Adrenal gland (tissue), 9 donors: ENCODE measurements at regions not wholly inside any gene's neighbourhood (a gene's known extent, or its start where the extent isn't known, plus 50 kb on each side); places are given as distances from the start of the nearest gene placed in this dataset.

Source experiments
- DNase-seq, 7 donors: peaks; one replicate each; pipeline ENCODE4 v3.0.0-alpha.2; 2019 to 2020
- H3K27ac ChIP-seq, 5 donors: fragments of 200-600 bp; sonication (generic) in 4 of 5; 1 replicate in 3 of 5; 2 replicates in 2 of 5; pipeline versions ENCODE4 v1.5.1 to v1.8.0; 2016 to 2020; ENCODE audit warnings: mild to moderate bottlenecking in 1 of 5
- H3K27me3 ChIP-seq: fragments of 200-600 bp; 2 replicates; pipeline ENCODE4 v1.8.0; 2021
- H3K36me3 ChIP-seq, 2 donors: fragments of 200-600 bp; replicated peaks in 1 of 2; 1 replicate in 1 of 2; 2 replicates in 1 of 2; pipeline versions ENCODE4 v1.5.1 to v1.8.0; 2018 to 2022
- H3K4me1 ChIP-seq, 2 donors: fragments of 200-600 bp; replicated peaks in 1 of 2; 1 replicate in 1 of 2; 2 replicates in 1 of 2; pipeline versions ENCODE4 v1.5.1 to v1.8.0; 2018 to 2021
- H3K4me3 ChIP-seq, 4 donors: fragments of 200-600 bp; sonication (generic) in 3 of 4; one replicate each; pipeline ENCODE4 v1.5.1; 2016 to 2018
- H3K9me3 ChIP-seq, 3 donors: fragments of 200-600 bp; sonication (generic) in 1 of 3; replicated peaks in 1 of 3; 1 replicate in 2 of 3; 2 replicates in 1 of 3; pipeline versions ENCODE4 v1.5.1 to v1.8.0; 2016 to 2021
- CTCF ChIP-seq, 6 experiments: fragments of 450-650 bp in 4 of 6; fragments of 200-600 bp in 2 of 6; sonication (generic) in 1 of 6; IDR thresholded peaks; 1 replicate in 5 of 6; 2 replicates in 1 of 6; pipeline versions ENCODE4 v1.5.1 to v1.8.0; 2016 to 2021; ENCODE audit warnings: antibody characterized with exemption in 6 of 6, mild to moderate bottlenecking in 2 of 6, moderate library complexity in 1 of 6
- POLR2A ChIP-seq, 2 donors: fragments of 450-650 bp; IDR thresholded peaks; one replicate each; pipeline ENCODE4 v1.6.1; 2017; ENCODE audit warnings: antibody characterized with exemption in 2 of 2, mild to moderate bottlenecking in 2 of 2, moderate library complexity in 1 of 2
- WGBS, 4 donors: extraction: QIAGEN DNeasy Blood & Tissue Kit in 2 of 4; methylation state at CpG; one replicate each; pipeline versions ENCODE4 v1.1.5 to v1.1.7; 2013 to 2017; 5-methylcytosine and 5-hydroxymethylcytosine counted together
- intact Hi-C, 2 donors: fragments of 100-400 bp; cut with DNase I; formaldehyde crosslinking; loops; one replicate each; pipeline versions ENCODE4 v1.14.1 to v1.15.0; 2022 to 2023
- donor health status: healthy with polysubstance abuse.
- donor health status: Bipolar disorder and iron deficiency.
- donor health status: DM: yes; HTN: yes; CAD: no.
- donor health status: DM: no; HTN: no; CAD: no.
- donor health status: DM: no; HTN: no; CAD: no.

GRCh38 chr11:44402466-44403075 lies 92.6 kb upstream of the ALX4 start:
- intact Hi-C loops, result no loop called here
- Histone ChIP-seq H3K9me3 (no peaks in the 10 kb centered on the region), H3K4me1 (no peaks in the 10 kb centered on the region), H3K27me3 (peaks cover 14% of the 10 kb centered on the region), H3K27ac (no peak overlapping the region), H3K36me3 (no peaks in the 10 kb centered on the region), H3K4me3 (no peak overlapping the region)
- no peak for DNase-seq
- TF ChIP-seq CTCF (IDR thresholded peaks at IDR 0.05) (no peak), POLR2A (IDR thresholded peaks at IDR 0.05) (no peak)
- WGBS, 4 donors, result 65 to 79% (median 69%) methylated on average over 12 of the region's 12 CpGs

- no peaks in the 10 kb centered on the region for H3K4me1 ChIP-seq
- WGBS, 4 donors, result 47 to 72% (median 64%) methylated on average over 3 to 4 of the region's 4 CpGs
- no peak for DNase-seq
- H3K36me3 ChIP-seq, result no peaks in the 10 kb centered on the region
- TF ChIP-seq CTCF (IDR thresholded peaks at IDR 0.05), result no peak
- TF ChIP-seq POLR2A (IDR thresholded peaks at IDR 0.05), result no peak
- intact Hi-C loops, result no loop called here
- H3K4me3 ChIP-seq, result no peak overlapping the region
- no peaks in the 10 kb centered on the region for H3K9me3 ChIP-seq
- peaks cover 14% of the 10 kb centered on the region for H3K27me3 ChIP-seq
- H3K27ac ChIP-seq, result no peak overlapping the region
Observed at GRCh38 chr11:44403176-44403575, 93.2 kb upstream of the ALX4 start.

- no peaks in the 10 kb centered on the region for H3K4me1 ChIP-seq
- no peaks in the 10 kb centered on the region for H3K9me3 ChIP-seq
- H3K27ac ChIP-seq, result no peak overlapping the region
- H3K36me3 ChIP-seq, result no peaks in the 10 kb centered on the region
- H3K4me3 ChIP-seq, result no peak overlapping the region
- no peak for DNase-seq
- H3K27me3 ChIP-seq, result peaks cover 8% of the 10 kb centered on the region
- WGBS, 4 donors, result 61 to 75% (median 69%) methylated on average over 6 of the region's 6 CpGs
- intact Hi-C loops, result no loop called here
- TF ChIP-seq POLR2A (IDR thresholded peaks at IDR 0.05) (no peak), CTCF (IDR thresholded peaks at IDR 0.05) (no peak)
Observed at GRCh38 chr11:44403587-44404273, 93.8 kb upstream of the ALX4 start.

- DNase-seq, result no peak
- intact Hi-C loops, result no loop called here
- H3K27ac ChIP-seq, result no peak overlapping the region
- WGBS, 4 donors, result 73 to 84% (median 77%) methylated on average over 6 of the region's 6 CpGs
- no peaks in the 10 kb centered on the region for H3K36me3 ChIP-seq
- H3K27me3 ChIP-seq, result peaks cover 6% of the 10 kb centered on the region
- H3K4me3 ChIP-seq, result no peak overlapping the region
- TF ChIP-seq POLR2A (IDR thresholded peaks at IDR 0.05), result no peak
- no peak for TF ChIP-seq CTCF (IDR thresholded peaks at IDR 0.05)
- no peaks in the 10 kb centered on the region for H3K9me3 ChIP-seq
- H3K4me1 ChIP-seq, result no peaks in the 10 kb centered on the region
Observed at GRCh38 chr11:44404301-44404700, 94.4 kb upstream of the ALX4 start.
